Amygdala (tissue), 56 donors: ENCODE measurements at regions not wholly inside any gene's neighbourhood (a gene's known extent, or its start where the extent isn't known, plus 50 kb on each side); places are given as distances from the start of the nearest gene placed in this dataset.

Experiments used
- DNase-seq, 56 donors: peaks; one replicate each; lab custom pipeline; 2025; lab: John Stamatoyannopoulos, UW

DNA sequence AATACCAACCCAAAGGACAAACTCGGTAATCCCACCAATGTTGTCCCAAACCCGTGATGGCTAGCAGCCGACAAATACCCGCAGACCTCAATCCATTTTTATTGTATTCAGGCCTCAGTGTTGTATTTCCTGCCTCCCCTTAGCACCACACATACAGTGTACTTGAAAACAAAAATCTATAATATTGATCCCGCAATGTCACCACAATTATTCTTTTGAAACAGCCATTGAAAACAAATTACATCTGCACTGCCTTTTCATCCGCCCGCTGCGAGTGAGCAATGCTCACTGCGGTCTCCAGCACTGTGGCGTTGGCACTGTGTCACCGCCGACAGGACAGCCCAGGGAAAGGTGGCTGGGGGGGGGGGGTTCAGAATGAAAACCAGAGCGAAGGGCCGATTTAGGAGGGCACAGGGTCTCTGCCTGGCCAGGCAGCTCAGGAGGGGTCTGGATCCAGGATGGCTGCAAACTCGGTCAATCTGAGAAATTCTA, 385.8 kb upstream of the ZNF507 start:
- DNase-seq, result no peak

DNA sequence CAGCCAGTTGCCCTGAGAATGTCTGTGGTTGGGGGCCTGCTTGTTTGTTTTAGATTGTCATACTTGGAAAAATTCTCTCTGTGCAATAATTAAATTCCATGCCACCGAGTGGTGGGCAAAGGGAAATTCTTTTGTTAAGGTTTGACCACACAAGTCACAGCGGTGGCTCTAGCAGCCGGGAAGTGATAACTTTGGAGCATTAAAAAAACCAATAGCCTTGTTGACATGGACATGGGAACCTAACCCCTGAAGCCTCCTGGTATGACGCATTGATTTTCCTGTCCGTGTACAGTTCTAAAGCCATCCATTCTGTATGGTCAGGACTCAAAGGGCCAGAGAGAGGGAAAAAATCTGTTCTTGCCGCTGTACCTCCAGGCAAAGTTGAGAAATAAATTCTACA, 384.9 kb upstream of the ZNF507 start:
- no peak for DNase-seq

GRCh38 chr19:31961191-31961590, 384.2 kb upstream of the ZNF507 start:
- no peak for DNase-seq

GRCh38 chr19:31961667-31962066, 383.7 kb upstream of the ZNF507 start:
- DNase-seq, result no peak

GRCh38 chr19:31962561-31962996, 382.8 kb upstream of the ZNF507 start:
- DNase-seq, result no peak

DNA sequence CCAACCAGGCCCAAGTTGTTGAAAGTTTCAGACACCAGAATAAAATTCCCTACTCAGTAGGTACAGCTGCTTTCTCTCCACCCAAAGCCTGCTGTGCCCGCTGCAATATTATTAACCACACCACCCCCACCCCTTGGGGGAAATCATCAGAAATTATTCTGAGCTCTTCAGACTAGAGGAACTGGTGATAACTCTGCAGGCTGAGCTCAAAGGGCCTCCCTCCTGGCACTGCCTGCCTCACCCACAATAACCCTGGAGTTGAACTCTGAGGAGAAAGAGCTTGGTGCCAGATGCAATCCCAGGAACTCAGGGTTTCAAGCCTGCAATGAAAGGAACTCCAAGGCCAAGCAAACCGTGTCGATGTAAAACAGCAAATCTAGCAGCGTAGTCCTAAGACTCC, 381.7 kb upstream of the ZNF507 start:
- no peak for DNase-seq

- DNase-seq, result no peak
Observed at GRCh38 chr19:31969016-31969415, 376.4 kb upstream of the ZNF507 start.

GRCh38 chr19:31970027-31970461, 375.4 kb upstream of the ZNF507 start:
- DNase-seq, result no peak

- DNase-seq, result no peak
Observed at GRCh38 chr19:31974290-31974689, 371.1 kb upstream of the ZNF507 start.

DNA sequence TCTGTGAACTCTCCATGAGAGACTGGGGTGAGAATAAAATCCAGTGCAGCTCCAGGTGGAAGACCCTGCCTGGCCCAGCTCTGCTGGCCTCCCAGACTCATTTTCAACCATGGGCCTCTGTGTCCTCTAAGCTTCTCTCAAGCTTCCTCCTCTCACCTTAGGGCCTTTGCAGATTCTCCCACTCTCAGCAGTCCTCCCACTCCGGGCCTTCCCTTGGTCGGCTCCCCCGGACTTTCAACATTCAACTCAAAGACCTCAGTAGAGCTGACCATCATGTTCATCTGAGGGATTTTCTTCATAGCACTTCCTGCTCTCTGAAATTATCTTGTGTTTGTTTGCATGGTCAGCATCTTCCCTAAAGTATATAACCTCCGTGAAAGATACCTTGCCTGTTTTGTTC, 370.5 kb upstream of the ZNF507 start:
- DNase-seq, result no peak

DNA sequence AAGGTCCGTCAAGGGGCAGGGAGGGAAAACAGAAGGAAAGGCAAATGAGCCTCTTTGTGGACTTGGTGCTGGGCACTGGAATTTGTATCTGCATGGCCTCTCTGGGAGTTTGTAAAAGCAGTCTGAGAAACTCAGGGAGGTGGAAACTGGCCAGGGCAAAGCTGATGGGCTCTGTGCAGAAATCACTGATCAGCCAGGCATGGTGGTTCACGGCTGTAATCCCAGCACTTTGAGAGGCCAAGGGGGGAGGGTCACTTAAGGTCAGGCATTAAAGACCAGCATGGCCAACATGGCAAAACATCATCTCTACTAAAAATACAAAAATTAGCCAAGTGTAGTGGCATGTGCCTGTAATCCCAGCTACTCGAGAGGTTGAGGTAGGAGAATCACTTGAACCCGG, 369.9 kb upstream of the ZNF507 start:
- no peak for DNase-seq

GRCh38 chr19:31976775-31977536, 368.5 kb upstream of the ZNF507 start:
- no peak for DNase-seq

DNA sequence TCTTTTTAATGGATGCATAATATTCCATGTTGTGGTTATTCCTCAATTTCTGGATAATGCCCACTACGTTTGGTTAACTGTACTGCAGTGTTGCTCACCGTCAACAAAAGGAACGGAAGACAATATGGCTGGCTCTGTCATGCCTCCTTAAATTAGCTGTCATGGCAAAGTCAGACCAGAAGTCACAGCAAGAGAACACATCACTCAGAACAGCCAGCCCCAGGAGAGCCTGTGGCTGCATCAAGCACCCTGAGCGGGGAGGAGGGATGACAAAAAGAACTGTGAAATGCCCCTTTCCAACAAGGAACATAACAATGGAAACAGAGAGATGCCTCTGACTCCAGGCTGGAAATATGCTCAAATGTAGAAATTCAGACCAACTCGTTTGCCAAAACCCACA, 366.0 kb upstream of the ZNF507 start:
- DNase-seq, result no peak

GRCh38 chr19:31979949-31980670, 365.3 kb upstream of the ZNF507 start:
- DNase-seq, result no peak

GRCh38 chr19:31980796-31981195, 364.6 kb upstream of the ZNF507 start:
- no peak for DNase-seq

- DNase-seq, result no peak
Observed at GRCh38 chr19:31981545-31981944, 363.9 kb upstream of the ZNF507 start.

DNA sequence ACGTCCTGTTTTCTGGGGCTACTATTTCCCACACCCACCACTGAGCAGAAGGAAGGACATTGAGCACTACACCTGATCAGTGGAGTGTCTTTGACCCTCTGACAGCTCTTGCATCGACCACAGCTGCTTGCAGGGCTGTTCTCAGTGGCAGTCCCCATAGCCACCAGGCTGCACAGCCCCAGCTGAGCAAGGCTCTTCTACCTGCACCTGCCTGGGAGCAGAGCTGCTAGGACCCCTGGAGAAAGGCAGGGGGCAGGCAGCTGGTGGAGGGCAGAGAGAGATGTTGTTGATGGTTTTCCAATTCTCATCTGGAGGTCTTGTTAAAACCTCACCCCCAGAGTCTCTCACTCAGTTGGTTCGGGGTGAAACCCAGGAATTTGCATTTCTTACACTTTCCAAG, 361.8 kb upstream of the ZNF507 start:
- DNase-seq, result no peak

DNA sequence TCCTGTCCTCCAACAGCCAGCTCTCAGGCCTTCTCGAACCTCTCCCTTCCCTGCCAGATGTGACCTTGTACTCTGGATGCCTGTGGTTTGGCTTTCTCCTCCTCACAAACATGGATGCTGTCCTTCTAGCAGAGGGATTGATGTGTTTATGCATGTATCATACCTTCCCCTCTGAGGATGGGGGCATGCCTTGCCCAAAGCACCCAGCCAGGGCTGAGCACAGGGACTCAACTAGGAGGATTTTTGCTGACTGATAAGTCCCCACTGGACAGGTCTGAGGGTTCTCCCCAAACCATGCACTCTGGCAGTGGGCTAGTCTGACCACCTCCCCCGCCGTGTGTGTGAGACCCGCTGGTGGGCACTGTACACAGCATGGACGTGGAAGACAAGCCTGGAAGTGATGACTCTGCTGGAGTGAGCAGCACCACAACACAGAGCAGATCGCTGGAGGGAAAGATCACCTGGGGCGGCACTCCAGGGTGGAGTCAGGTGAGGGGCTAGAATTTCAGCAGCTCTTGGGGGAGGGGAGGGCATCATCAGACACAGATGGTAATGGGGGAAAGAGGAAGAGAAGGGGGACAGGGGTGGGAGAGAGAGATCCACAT, 360.3 kb upstream of the ZNF507 start:
- DNase-seq, result no peak

- no peak for DNase-seq
Observed at GRCh38 chr19:31986951-31987350, 358.5 kb upstream of the ZNF507 start.

- no peak for DNase-seq
Observed at GRCh38 chr19:31988256-31988655, 357.2 kb upstream of the ZNF507 start.

DNA sequence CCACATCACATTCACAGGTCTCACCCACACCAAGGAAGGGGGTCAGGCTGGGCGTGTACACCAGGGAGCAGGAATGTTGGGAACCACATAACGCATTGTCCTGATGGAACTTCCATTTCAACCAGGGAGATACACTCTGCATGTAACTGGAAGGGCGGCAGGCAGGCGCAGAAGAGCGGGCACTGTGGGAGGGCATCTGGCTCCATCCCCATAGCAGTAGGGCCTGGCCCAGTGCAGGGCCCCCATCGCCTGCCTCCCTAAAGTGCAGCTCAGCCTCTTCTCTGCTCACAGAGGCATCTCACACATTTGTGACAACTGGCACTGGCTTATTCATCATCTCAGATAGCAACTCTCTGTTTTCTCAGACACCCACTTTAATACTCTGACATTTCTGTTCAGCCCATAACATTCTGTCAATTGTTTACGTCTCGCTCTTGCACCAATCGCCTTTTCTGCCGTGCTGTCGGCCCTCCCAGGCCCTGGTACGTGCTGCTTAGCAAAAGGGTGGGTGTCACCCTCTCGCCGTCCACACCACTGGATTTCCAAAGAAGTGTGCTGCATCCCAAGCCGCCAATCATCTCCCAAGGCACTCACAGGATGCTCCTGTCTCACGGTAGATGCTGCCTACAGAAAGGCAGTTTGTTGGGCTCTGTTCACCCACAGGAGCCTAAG, 353.3 kb upstream of the ZNF507 start:
- DNase-seq, result peak in 6 of 56 donors; percentile 0 to 17 (median 5)
